Activated naive CD8-positive, alpha-beta T cell (primary cell): ENCODE measurements at regions not wholly inside any gene's neighbourhood (a gene's known extent, or its start where the extent isn't known, plus 50 kb on each side); places are given as distances from the start of the nearest gene placed in this dataset.

Source experiments
- H3K27ac Mint-ChIP-seq: one replicate; pipeline ENCODE4 v1.8.0; 2021; ENCODE audit warnings: mixed read lengths
- H3K27me3 Mint-ChIP-seq: one replicate; pipeline ENCODE4 v1.8.0; 2021; ENCODE audit warnings: mixed read lengths
- H3K36me3 Mint-ChIP-seq: one replicate; pipeline ENCODE4 v1.8.0; 2021; ENCODE audit warnings: mixed read lengths
- H3K4me1 Mint-ChIP-seq: one replicate; pipeline ENCODE4 v1.8.0; 2021; ENCODE audit warnings: low read depth, mixed read lengths
- H3K4me3 Mint-ChIP-seq: one replicate; pipeline ENCODE4 v1.8.0; 2021; ENCODE audit warnings: mild to moderate bottlenecking, mixed read lengths
- H3K9me3 Mint-ChIP-seq: one replicate; pipeline ENCODE4 v1.8.0; 2021; ENCODE audit warnings: low read depth, mixed read lengths

DNA sequence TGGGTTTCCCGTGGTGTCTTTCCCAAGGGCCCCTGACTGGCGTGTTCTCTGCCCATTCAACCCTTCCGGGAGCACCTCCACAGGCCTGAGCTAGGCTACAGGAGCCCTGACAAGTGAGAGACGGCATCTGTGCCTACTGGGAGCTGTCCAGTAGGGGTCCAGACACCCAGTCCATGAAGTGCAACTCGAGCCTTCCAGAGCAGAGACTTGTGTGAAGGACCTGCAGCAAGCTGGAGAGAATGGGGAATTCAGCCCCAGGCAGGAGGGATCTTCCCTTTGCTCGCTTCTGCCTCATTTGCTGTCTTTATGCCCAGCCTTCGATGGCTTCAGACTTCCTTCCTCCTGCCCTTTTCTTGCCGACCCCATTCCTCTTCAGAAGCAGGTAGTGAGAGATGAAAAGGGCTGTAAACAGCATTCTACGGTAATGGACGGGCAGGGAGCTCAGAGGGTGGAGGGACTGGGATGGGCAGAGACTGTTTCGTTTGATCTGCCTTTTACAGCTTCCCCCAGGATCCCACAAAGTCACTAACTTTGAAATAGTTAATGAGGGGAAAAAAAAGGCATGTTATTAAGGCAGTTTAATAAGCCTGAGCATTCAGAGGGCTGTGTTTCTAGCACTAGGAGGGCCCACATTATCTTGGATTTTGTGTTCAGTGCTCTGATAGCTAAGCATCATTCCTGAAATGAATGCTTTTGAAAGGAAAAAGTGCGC, 327.6 kb downstream of the FGF9 start:
- Mint-ChIP-seq H3K4me3 (no peak overlapping the region), H3K4me1 (peaks cover 1% of the 10 kb centered on the region), H3K27me3 (peaks cover 11% of the 10 kb centered on the region), H3K36me3 (peaks cover 3% of the 10 kb centered on the region), H3K9me3 (no peaks in the 10 kb centered on the region), H3K27ac (no peak overlapping the region)

DNA sequence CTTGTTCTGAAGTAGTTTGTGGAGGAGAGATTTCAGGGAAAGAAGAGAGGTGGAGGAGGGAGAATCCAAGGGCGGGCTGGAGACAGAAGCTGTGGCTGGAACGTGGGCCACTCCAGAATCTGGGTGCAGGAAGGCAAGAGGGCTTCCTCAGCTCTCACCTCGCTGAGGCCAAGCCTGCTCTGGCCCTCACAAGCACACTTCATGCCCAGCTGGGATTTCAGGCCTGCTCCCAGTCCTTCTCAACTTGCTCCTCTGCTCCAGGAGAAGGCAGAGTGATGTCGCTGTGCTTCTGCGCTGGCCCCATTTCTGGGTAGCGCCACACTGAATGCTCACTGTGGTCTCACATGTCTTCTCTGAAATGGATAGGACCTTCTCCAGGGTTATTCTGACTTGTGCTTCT, 328.8 kb downstream of the FGF9 start:
- peaks cover 3% of the 10 kb centered on the region for H3K36me3 Mint-ChIP-seq
- no peak overlapping the region for H3K27ac Mint-ChIP-seq
- peaks cover 11% of the 10 kb centered on the region for H3K27me3 Mint-ChIP-seq

DNA sequence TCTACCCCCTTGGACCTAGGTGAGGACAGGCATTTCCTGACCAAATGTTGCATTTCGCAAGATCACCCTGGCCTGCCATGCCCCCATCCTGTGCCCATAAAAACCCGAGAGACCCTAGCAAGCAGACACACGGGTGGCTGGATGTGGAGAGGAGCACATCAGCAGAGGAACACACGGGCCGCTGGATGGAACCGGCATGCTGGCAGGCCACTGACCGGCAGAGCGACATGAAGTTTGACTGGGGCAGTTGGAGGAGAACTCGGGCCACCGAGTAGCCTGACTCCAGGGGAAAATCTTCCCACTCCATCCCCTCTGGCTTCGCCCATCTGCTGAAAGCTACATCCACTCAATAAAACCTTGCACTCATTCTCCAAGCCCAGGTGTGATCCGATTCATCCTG, 329.3 kb downstream of the FGF9 start:
- Mint-ChIP-seq H3K36me3 (peaks cover 3% of the 10 kb centered on the region), H3K4me1 (peaks cover 1% of the 10 kb centered on the region), H3K9me3 (no peaks in the 10 kb centered on the region), H3K4me3 (no peak overlapping the region), H3K27ac (no peak overlapping the region), H3K27me3 (peaks cover 11% of the 10 kb centered on the region)

More for the DNA sequence above, 328.8 kb downstream of the FGF9 start:
- no peak overlapping the region for H3K4me3 Mint-ChIP-seq
- no peaks in the 10 kb centered on the region for H3K9me3 Mint-ChIP-seq
- peaks cover 1% of the 10 kb centered on the region for H3K4me1 Mint-ChIP-seq

DNA sequence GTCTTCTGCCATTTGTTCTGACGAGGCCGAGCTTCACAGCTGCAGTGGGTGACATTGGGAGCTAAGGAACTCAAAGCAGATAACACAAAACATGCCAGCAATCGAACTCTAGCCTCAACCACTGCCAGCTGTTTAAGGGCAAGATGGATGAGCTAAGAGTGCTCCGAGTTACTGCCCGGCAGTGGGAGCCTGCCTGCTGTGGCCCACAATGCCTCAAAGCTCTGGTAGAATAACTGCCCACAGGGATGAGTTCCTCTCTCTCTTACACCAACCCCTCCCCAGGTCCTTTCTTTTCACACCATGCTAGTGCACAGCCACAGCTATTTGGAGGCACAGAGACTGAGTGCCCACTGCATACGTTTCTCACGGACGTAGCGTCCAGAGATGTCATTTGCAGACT, 330.5 kb downstream of the FGF9 start:
- Mint-ChIP-seq H3K36me3 (peaks cover 3% of the 10 kb centered on the region), H3K9me3 (no peaks in the 10 kb centered on the region), H3K4me3 (no peak overlapping the region), H3K27me3 (peaks cover 11% of the 10 kb centered on the region), H3K27ac (no peak overlapping the region), H3K4me1 (peaks cover 1% of the 10 kb centered on the region)

DNA sequence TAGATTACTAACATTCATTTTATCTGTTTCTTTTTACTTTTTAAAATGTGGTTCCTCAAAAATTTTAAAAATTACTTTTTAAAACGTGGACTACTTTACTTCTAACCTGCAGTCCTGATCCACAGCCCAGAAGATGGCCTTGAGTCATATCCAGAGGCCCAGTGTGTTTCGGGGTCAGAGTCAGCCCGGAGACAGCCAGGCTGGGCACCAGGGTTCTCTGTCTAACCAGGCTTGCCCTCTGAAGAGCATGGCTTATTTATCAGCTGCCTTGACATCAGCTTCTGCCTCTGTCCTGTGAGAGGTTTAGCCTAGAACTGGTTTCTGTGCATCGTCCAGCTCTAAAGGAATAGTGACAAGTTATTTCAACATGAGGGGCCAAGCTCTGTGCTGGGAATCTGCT, 332.0 kb downstream of the FGF9 start:
- H3K4me1 Mint-ChIP-seq, result peaks cover 1% of the 10 kb centered on the region
- H3K27ac Mint-ChIP-seq, result no peak overlapping the region
- H3K27me3 Mint-ChIP-seq, result peaks cover 7% of the 10 kb centered on the region
- H3K4me3 Mint-ChIP-seq, result no peak overlapping the region
- peaks cover under 1% of the 10 kb centered on the region for H3K36me3 Mint-ChIP-seq
- peaks cover 1% of the 10 kb centered on the region for H3K9me3 Mint-ChIP-seq

DNA sequence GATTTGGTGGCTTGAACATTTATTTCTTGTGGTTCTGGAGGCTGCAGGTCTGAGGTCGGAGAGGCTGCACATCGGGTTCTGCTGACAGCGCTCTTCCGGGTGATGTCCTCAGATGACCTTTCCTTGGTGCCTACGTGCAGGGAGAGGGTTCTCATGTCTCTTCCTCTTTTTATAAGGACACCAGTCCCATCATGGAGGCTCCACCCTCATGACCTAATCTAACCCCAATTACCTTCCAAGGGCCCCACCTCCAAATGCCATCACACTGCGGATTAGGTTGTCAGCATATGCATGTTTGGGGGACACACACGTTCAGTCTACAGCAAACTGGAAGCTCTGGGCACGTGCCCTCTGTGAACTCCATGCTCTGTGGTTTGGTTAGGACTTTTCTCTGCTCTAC, 338.6 kb downstream of the FGF9 start:
- no peak overlapping the region for H3K4me3 Mint-ChIP-seq
- no peaks in the 10 kb centered on the region for H3K27me3 Mint-ChIP-seq
- H3K9me3 Mint-ChIP-seq, result peaks cover 5% of the 10 kb centered on the region
- peaks cover 2% of the 10 kb centered on the region for H3K36me3 Mint-ChIP-seq
- no peak overlapping the region for H3K27ac Mint-ChIP-seq
- H3K4me1 Mint-ChIP-seq, result no peaks in the 10 kb centered on the region

DNA sequence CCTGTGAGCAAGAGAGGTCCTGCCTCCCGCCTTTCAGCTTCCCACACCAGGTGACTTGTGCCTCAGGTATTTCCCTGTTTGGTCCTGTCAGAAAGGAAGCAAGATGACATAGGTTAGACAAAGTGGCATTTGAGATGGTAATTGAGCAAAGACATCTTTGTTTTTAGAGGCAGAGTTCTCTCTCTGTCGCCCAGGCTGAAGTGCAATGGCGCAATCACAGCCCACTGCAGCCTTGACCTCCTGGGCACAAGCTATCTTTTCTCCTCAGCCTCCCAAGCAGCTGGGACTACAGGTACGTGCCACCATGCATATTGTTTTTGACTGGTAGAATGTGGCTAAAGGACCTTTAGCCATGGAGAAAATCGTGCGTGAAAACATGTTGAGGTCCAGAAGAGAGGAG, 339.1 kb downstream of the FGF9 start:
- Mint-ChIP-seq H3K27ac (no peak overlapping the region), H3K27me3 (no peaks in the 10 kb centered on the region), H3K36me3 (peaks cover 2% of the 10 kb centered on the region), H3K4me3 (no peak overlapping the region), H3K9me3 (peaks cover 5% of the 10 kb centered on the region), H3K4me1 (no peaks in the 10 kb centered on the region)

DNA sequence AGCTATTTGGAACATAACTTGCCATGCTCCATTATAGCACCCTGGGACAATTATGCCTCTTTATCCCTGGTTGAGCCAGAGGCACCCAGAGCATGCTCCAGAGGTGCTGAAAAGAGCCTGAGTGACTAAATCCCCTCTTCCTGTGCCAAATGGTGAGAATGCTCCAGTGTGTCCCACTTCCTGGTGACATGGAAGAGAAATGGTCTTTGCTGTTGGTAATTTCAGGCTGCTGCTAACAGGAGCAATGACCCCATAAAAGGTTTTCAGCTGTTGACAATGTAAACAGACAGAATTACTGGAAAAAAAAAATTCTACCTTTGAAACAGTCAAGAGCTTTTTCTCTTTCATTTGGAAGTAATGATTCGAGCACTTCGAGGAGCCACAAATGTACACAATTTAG, 341.8 kb downstream of the FGF9 start:
- Mint-ChIP-seq H3K27me3 (no peaks in the 10 kb centered on the region), H3K4me3 (no peak overlapping the region), H3K9me3 (peaks cover 5% of the 10 kb centered on the region), H3K4me1 (peaks cover 6% of the 10 kb centered on the region), H3K27ac (no peak overlapping the region), H3K36me3 (peaks cover 2% of the 10 kb centered on the region)

DNA sequence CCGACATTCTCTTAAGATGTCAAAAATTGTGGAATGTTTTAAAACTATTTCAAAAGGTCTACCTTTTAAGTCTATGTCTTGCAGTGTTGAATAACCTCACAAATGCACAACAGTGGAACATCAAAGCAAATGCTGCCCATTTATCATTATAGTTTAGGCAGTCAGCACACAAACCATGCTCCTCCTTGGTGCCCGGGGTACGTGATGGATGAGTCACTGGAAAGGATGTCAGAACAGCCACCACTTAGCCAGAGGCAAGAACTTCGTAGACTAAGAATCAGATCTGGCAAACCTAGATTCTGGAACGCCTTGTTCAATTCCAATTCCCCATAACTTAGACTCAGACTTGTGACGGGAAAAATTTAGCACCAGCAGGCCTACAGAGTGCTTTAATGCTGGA, 343.6 kb downstream of the FGF9 start:
- Mint-ChIP-seq H3K4me1 (peaks cover 10% of the 10 kb centered on the region), H3K9me3 (no peaks in the 10 kb centered on the region), H3K36me3 (no peaks in the 10 kb centered on the region), H3K4me3 (no peak overlapping the region), H3K27me3 (no peaks in the 10 kb centered on the region), H3K27ac (no peak overlapping the region)

DNA sequence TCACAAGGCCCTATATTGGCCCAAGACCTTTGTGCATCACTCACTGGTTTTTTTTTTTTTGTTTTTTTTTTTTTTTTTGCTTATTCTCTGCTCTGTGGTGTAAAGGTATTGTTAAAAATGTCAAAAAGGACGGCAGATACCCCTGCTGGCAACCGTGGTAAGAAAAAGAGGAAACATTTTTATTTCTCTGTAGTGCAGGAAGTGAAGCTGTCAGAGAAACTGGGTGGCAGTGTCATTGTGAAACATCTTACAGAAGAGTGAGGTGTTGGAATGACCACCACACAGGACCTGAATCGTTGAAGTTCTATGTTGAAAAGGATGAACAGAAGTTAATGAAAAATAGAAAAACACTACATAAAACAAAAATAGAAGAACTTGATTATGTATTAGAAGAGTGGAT, 346.4 kb downstream of the FGF9 start:
- no peak overlapping the region for H3K4me3 Mint-ChIP-seq
- no peaks in the 10 kb centered on the region for H3K36me3 Mint-ChIP-seq
- peak overlapping the region; percentile 5 for H3K27ac Mint-ChIP-seq
- no peaks in the 10 kb centered on the region for H3K27me3 Mint-ChIP-seq
- H3K9me3 Mint-ChIP-seq, result no peaks in the 10 kb centered on the region
- H3K4me1 Mint-ChIP-seq, result peaks cover 10% of the 10 kb centered on the region

DNA sequence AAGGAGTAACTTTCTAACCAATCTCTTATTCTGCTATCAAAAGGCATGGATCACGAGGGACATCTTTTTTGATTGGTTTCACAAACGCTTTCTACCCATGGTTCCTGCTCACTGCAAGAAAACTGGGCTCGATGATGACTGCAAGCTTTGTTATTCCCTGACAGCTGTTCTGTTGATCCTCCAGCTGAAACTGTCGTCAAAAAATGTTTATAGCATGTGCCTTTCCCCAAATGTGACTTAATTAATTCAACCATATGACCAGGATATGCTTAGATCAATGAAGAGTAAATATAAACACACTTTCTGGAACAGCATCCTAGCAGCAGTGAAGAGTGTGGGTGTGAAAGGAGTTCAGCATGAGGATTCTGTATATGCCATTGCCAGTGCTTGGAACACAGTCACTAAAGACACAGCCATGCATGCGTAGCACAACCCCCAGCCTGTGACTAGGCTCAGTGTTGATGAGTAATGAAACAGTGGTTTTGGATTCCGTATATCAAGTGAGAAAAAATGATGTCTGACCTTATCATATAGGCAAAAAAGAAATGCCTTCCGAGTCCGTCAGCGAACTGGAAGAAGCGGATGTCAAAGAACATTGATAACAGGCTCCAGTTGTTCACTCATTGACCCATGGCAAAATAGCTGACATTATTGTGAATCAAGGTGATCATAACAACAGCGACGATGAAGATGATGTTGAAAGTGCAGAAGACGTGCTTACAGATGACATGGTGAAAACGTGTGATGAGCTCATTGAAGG, 347.4 kb downstream of the FGF9 start:
- Mint-ChIP-seq H3K36me3 (no peaks in the 10 kb centered on the region), H3K9me3 (no peaks in the 10 kb centered on the region), H3K27me3 (no peaks in the 10 kb centered on the region), H3K27ac (no peak overlapping the region), H3K4me3 (no peak overlapping the region), H3K4me1 (peaks cover 10% of the 10 kb centered on the region)

DNA sequence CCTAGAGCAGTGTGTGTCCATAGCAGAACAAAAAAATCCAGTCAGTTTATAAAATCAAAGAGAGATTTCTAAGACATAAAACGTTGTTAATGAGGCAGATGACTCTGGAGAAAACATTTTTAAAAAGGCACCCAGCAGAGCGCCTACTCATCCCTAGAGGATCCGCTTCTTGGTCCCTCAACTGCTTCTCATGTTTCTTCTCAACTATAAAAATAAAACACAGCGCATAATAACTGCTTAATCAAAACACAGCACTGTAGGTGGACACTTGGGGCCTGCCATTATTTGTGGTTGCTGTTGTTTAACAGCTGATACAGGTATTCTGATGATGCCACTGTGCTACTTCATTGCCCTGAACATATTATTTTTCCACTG, 347.9 kb downstream of the FGF9 start:
- H3K27ac Mint-ChIP-seq, result no peak overlapping the region
- no peaks in the 10 kb centered on the region for H3K9me3 Mint-ChIP-seq
- H3K4me3 Mint-ChIP-seq, result no peak overlapping the region
- H3K4me1 Mint-ChIP-seq, result peaks cover 10% of the 10 kb centered on the region
- no peaks in the 10 kb centered on the region for H3K36me3 Mint-ChIP-seq
- no peaks in the 10 kb centered on the region for H3K27me3 Mint-ChIP-seq

DNA sequence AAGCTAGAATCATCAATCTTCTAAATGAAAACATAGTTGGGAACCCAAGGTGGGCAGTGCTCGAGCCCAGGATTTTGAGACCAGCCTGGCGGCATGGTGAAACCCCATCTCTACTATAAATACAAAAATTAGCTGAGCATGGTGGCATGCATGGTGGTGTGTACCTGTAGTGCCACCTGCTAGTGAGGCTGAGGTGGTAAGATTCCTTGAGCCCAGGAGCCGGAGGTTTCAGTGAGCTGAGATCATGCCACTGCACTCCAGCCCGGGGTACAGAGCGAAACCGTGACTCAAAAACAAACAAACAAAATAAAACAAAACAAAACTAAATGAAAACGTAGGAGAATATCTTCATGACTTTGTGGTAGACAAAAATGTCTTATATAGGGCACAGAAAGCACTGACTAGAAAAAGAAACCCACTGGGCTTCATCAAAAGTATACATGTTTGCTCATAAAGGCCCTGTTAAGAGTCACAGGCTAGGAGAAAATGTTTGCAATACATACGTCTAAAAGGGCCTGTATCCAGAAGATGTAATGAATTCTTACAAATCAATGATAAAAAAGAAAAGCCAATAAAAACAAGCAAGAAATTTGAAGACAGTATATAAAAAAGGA, 353.6 kb downstream of the FGF9 start:
- Mint-ChIP-seq H3K9me3 (no peaks in the 10 kb centered on the region), H3K4me3 (no peak overlapping the region), H3K27me3 (no peaks in the 10 kb centered on the region), H3K27ac (no peak overlapping the region), H3K36me3 (no peaks in the 10 kb centered on the region), H3K4me1 (no peaks in the 10 kb centered on the region)

DNA sequence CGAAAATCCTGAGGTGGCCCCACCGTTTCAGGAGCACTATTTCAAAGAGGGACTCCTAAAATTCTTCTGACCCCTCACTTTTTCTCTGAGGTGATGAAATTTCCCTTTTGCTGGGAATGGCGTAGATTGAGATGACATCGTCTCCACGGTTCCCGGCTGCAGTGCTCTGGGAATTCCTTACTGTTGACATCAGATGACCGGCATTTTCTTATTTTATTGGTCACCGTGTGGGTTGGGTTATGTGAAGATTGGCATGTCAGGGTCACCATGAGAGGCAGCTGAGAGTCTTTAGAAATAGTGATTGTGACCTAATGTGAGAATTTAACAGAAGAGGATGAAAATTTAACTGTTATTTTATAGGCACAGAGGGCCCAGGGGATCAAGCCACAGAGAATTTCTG, 356.7 kb downstream of the FGF9 start:
- Mint-ChIP-seq H3K36me3 (no peaks in the 10 kb centered on the region), H3K4me1 (no peaks in the 10 kb centered on the region), H3K4me3 (no peak overlapping the region), H3K27me3 (no peaks in the 10 kb centered on the region), H3K27ac (no peak overlapping the region), H3K9me3 (no peaks in the 10 kb centered on the region)

DNA sequence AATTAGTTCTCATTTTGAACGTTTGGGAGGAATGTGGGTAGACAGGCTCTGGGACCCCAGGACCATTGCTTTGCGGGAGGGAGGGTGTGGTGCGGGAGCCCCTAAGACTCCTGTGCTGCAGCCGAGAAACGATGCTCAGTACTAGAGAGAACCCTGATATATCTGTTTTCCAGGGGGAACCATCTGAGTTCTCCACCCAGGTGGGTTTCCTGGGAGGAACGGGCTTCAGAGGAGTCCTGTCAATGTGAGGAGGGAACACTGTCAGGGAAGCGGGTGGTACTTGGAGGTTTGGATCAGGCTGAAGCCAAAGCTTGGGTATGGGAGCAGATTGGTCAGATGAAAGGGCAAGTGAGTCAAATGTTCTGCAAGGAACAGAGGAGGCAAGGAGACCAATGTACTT, 358.0 kb downstream of the FGF9 start:
- no peak overlapping the region for H3K27ac Mint-ChIP-seq
- H3K4me1 Mint-ChIP-seq, result no peaks in the 10 kb centered on the region
- no peaks in the 10 kb centered on the region for H3K36me3 Mint-ChIP-seq
- H3K9me3 Mint-ChIP-seq, result no peaks in the 10 kb centered on the region
- H3K4me3 Mint-ChIP-seq, result no peak overlapping the region
- H3K27me3 Mint-ChIP-seq, result no peaks in the 10 kb centered on the region
